Liver (tissue), 8 donors: ENCODE measurements at regions not wholly inside any gene's neighbourhood (a gene's known extent, or its start where the extent isn't known, plus 50 kb on each side); places are given as distances from the start of the nearest gene placed in this dataset.

Experiments used
- DNase-seq: peaks from one replicate; pipeline ENCODE4 v3.0.0-alpha.2; 2017; ENCODE audit warnings: low spot score
- H3K27ac ChIP-seq, 2 donors: one replicate each; pipeline ENCODE4 v1.7.0; 2013; ENCODE audit warnings: inconsistent platforms in 2 of 2, low read length in 2 of 2, control low read depth in 1 of 2, low read depth in 1 of 2, mild to moderate bottlenecking in 1 of 2
- H3K27me3 ChIP-seq, 4 donors: one replicate each; pipeline versions ENCODE4 v1.6.1 to v1.7.0; 2013; ENCODE audit warnings: low read length in 3 of 4, inconsistent platforms in 1 of 4, mild to moderate bottlenecking in 1 of 4, moderate library complexity in 1 of 4; ENCODE audit not compliant: control insufficient read depth in 4 of 4, insufficient read depth in 4 of 4
- H3K36me3 ChIP-seq, 4 donors: one replicate each; pipeline versions ENCODE4 v1.6.1 to v1.7.0; 2013; ENCODE audit warnings: low read length in 3 of 4, mild to moderate bottlenecking in 3 of 4, low read depth in 1 of 4, moderate library complexity in 1 of 4; ENCODE audit not compliant: control insufficient read depth in 4 of 4, insufficient read depth in 3 of 4
- H3K4me1 ChIP-seq, 4 donors: one replicate each; pipeline versions ENCODE4 v1.6.1 to v1.7.0; 2013; ENCODE audit warnings: low read length in 3 of 4, mild to moderate bottlenecking in 3 of 4, moderate library complexity in 1 of 4; ENCODE audit not compliant: control insufficient read depth in 4 of 4, insufficient read depth in 4 of 4
- H3K4me3 ChIP-seq, 3 donors: one replicate each; pipeline versions ENCODE4 v1.6.1 to v1.7.0; 2013; ENCODE audit warnings: low read length in 3 of 3, control low read depth in 1 of 3, low read depth in 1 of 3, mild to moderate bottlenecking in 1 of 3
- H3K9ac ChIP-seq, 2 donors: one replicate each; pipeline ENCODE4 v1.7.0; 2013; ENCODE audit warnings: low read length in 2 of 2, mild to moderate bottlenecking in 2 of 2, moderate library complexity in 2 of 2, control low read depth in 1 of 2, low read depth in 1 of 2
- H3K9me3 ChIP-seq, 4 donors: one replicate each; pipeline versions ENCODE4 v1.6.1 to v1.7.0; 2013; ENCODE audit warnings: low read length in 3 of 4; ENCODE audit not compliant: control insufficient read depth in 4 of 4
- ATF3 ChIP-seq: IDR thresholded peaks from 2 replicates; pipeline ENCODE4 v1.6.1; 2016; ENCODE audit warnings: antibody characterized with exemption
- CTCF ChIP-seq: fragments of 150-350 bp; IDR thresholded peaks from 2 replicates; pipeline ENCODE4 v1.5.1; 2017; ENCODE audit warnings: improper control_type of control experiment, low read depth, low read length; ENCODE audit not compliant: missing input control
- FOXA1 ChIP-seq: IDR thresholded peaks from 2 replicates; pipeline ENCODE4 v1.6.1; 2016; ENCODE audit warnings: antibody characterized with exemption
- HNF4A ChIP-seq, 2 donors: conservative IDR thresholded peaks; 2 replicates each; pipeline ENCODE4 v1.6.1; 2016; ENCODE audit warnings: antibody characterized with exemption in 2 of 2, mild to moderate bottlenecking in 2 of 2
- HNF4G ChIP-seq: IDR thresholded peaks from 2 replicates; pipeline ENCODE4 v1.6.1; 2016; ENCODE audit warnings: antibody characterized with exemption
- RAD21 ChIP-seq, 2 donors: IDR thresholded peaks; 2 replicates each; pipeline ENCODE4 v1.6.1; 2016; ENCODE audit warnings: antibody characterized with exemption in 2 of 2, mild to moderate bottlenecking in 2 of 2
- REST ChIP-seq: IDR thresholded peaks from 2 replicates; pipeline ENCODE4 v1.6.1; 2016; ENCODE audit warnings: antibody characterized with exemption, mild to moderate bottlenecking
- RXRA ChIP-seq, 2 donors: IDR thresholded peaks; 2 replicates each; pipeline ENCODE4 v1.6.1; 2017 to 2018; ENCODE audit warnings: antibody characterized with exemption in 2 of 2, mild to moderate bottlenecking in 1 of 2
- TAF1 ChIP-seq: conservative IDR thresholded peaks from 2 replicates; pipeline ENCODE4 v1.6.1; 2016; ENCODE audit warnings: antibody characterized with exemption, mild to moderate bottlenecking
- YY1 ChIP-seq: IDR thresholded peaks from 2 replicates; pipeline ENCODE4 v1.6.1; 2016; ENCODE audit warnings: antibody characterized with exemption, mild to moderate bottlenecking
- WGBS: extraction: QIAGEN DNeasy Blood & Tissue Kit; methylation state at CpG from one replicate; pipeline ENCODE4 v1.1.7; 2013; 5-methylcytosine and 5-hydroxymethylcytosine counted together
- TF ChIP-seq, protein P1 (sequence below): IDR thresholded peaks from 2 replicates; pipeline ENCODE4 v1.6.1; 2016; ENCODE audit warnings: antibody characterized with exemption
- TF ChIP-seq, protein P2 (sequence below): IDR thresholded peaks from 2 replicates; pipeline ENCODE4 v1.6.1; 2016; ENCODE audit warnings: antibody characterized with exemption
- donor health status: healthy.
- donor health status: healthy.
- donor health status: healthy.
- donor health status: healthy.
- donor health status: healthy.

DNA sequence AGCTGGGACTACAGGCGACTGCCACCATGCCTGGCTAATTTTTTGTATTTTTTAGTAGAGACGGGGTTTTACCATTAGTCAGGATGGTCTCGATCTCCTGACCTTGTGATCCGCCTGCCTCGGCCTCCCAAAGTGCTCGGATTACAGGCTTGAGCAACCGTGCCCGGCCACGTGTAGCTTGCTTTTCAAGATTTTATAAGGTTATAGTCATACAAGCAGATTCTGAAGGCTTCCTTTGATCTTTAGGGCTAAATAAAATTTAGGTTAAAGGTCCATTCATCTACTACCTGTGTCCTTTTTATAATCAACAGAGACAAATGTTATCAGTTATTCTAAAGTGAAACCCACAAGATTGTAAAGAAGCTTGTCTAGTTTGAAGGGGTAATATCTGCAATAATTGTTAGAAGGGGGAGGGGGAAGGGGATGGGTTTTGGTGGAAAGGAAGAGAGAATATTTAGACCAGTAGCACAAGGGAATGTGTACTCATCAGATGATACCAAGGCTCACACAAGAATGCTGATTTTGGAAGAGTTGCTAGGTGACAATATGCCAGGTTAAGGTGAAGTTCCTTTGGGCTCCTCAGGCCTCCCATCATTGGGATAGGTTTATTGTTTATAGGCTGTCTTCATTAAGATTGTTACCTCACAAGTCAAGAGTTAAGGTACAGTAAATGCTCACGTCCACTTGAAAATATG, 284.7 kb downstream of the ALDH8A1 start:
- Histone ChIP-seq H3K9ac (no peak overlapping the region), H3K4me1 (no peaks in the 10 kb centered on the region), H3K4me3 (no peak overlapping the region), H3K36me3 (no peaks in the 10 kb centered on the region), H3K9me3 (no peaks in the 10 kb centered on the region), H3K27ac (no peak overlapping the region), H3K27me3 (no peaks in the 10 kb centered on the region)
- TF ChIP-seq ATF3 = no peak
- no peak for TF ChIP-seq RAD21 (IDR thresholded peaks at IDR 0.05)
- no peak for TF ChIP-seq YY1
- no peak for TF ChIP-seq RXRA (IDR thresholded peaks at IDR 0.05)
- TF ChIP-seq HNF4A (conservative IDR thresholded peaks at IDR 0.05) = no peak
- TF ChIP-seq HNF4G = no peak
- no peak for TF ChIP-seq REST
- no peak for TF ChIP-seq FOXA1
- TF ChIP-seq, protein P1, sequence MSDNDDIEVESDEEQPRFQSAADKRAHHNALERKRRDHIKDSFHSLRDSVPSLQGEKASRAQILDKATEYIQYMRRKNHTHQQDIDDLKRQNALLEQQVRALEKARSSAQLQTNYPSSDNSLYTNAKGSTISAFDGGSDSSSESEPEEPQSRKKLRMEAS = no peak
- TF ChIP-seq, protein P2, sequence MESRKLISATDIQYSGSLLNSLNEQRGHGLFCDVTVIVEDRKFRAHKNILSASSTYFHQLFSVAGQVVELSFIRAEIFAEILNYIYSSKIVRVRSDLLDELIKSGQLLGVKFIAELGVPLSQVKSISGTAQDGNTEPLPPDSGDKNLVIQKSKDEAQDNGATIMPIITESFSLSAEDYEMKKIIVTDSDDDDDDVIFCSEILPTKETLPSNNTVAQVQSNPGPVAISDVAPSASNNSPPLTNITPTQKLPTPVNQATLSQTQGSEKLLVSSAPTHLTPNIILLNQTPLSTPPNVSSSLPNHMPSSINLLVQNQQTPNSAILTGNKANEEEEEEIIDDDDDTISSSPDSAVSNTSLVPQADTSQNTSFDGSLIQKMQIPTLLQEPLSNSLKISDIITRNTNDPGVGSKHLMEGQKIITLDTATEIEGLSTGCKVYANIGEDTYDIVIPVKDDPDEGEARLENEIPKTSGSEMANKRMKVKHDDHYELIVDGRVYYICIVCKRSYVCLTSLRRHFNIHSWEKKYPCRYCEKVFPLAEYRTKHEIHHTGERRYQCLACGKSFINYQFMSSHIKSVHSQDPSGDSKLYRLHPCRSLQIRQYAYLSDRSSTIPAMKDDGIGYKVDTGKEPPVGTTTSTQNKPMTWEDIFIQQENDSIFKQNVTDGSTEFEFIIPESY = no peak
- WGBS = 90% methylated on average over 10 of the region's 10 CpGs
- DNase-seq = no peak

DNA sequence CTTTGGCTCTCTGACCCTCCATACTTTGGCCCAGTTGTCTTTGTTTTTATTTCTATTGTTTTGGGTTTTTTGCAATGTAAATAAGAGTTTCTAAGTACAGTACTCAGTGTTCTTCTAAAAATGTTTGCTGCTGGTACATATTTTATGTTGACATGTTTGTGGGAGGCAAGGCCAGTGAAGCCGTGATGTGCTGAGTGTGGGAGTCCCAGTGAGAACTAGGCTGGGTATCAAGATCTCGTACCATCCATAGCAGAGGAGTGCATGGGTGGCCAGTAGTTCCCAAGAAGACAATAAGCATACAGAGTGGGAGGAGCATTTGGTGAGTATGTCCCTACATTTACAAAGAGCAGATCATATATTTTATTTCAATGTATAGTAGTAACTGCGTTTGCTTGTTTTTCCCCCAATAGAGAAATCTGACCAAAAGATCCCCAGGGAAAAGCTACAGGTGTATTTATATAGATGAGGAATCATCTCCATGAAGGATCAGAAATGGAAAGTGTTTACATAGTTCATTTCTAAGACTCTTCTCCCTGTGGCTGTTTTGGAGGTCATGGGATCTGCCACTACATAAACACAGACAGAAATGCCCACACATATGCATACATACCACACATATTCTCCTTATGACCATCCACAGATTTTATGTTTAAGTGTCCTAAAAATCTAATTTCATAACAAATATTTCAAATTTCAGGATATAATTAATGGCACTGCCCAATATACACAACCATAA, 285.9 kb downstream of the ALDH8A1 start:
- WGBS = 93% methylated on average over 3 of the region's 3 CpGs
- no peak for TF ChIP-seq TAF1
- TF ChIP-seq FOXA1 = no peak
- TF ChIP-seq RAD21 (IDR thresholded peaks at IDR 0.05) = no peak
- TF ChIP-seq ATF3 = no peak
- no peak for TF ChIP-seq YY1
- TF ChIP-seq CTCF = no peak
- no peak for TF ChIP-seq RXRA (IDR thresholded peaks at IDR 0.05)
- no peak for TF ChIP-seq HNF4A (conservative IDR thresholded peaks at IDR 0.05)

More for the DNA sequence above, 285.9 kb downstream of the ALDH8A1 start:
- H3K9me3 ChIP-seq = no peaks in the 10 kb centered on the region
- DNase-seq = no peak
- H3K4me3 ChIP-seq = no peak overlapping the region
- no peak overlapping the region for H3K27ac ChIP-seq
- no peak overlapping the region for H3K9ac ChIP-seq
- H3K27me3 ChIP-seq = no peaks in the 10 kb centered on the region
- no peaks in the 10 kb centered on the region for H3K4me1 ChIP-seq
- H3K36me3 ChIP-seq = no peaks in the 10 kb centered on the region
